Right forelimb (tissue), 1 donor: ENCODE measurements at regions not wholly inside any gene's neighbourhood (a gene's known extent, or its start where the extent isn't known, plus 50 kb on each side); places are given as distances from the start of the nearest gene placed in this dataset.

Experiments used
- DNase-seq: peaks from one replicate; pipeline ENCODE4 v3.0.0-alpha.2; 2018

DNA sequence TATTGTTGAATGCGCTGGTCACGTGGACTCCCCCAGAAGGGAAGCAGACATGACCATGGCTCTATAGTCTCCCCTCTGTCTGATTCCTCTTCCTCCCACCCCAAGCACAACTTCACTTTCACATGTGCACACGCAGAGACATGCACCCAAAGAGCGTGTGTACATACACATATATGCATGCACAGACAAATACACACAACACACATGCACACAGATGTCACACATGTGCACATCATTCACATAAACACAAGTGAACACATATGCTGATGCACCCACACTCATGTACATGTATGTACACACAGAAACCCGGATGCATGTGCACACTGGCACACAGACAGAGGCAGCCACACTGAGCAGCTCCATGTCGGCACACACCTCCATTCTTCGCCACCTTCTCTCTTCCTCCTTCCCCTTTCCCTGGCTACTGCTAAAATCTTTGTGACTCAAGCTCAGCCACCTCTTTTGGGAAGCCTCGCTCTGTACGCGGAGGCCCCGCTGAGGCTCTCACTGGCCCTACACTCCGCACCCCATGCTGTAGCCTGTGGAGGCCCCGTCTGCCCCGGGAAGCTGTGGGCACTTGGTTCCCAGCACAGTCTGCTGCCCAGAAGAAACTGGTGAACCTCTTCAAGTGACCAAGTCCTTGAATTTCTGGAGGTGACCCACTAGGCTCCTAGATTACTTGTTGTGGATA is 101.6 kb upstream of the TEX51 start:
- DNase-seq: no peak

DNA sequence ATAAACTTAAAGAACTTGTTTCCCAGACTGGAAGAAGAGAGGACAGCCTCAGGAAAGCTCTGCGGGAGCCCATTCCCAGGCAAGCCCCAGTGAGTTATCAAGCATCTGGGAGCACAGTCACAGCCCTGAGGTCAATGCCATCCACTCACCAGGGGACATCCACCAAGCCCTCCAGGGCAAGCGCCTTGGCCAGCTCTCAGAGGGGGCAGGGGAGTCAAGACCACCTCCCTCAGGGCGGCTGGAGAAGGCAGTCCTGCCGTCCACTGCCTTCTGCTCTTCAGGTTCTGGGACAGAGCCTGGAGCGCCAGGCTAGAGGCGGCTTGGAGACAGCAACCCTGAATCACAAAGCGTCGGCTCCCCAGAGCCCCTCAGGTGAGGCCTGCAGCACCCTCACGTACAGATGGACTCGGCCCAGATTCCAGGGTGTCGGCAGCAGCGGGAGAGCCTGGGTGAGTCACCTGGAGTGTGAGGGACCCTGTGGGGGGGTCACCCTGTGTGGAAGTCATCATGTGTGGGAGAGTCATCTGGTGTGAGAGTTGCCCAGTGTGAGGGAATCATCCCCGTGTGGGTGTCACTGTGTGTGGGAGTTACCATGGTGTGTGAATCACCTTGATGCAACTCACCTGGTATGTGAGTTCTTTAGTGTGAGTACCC is 100.9 kb upstream of the TEX51 start:
- no peak for DNase-seq

DNA sequence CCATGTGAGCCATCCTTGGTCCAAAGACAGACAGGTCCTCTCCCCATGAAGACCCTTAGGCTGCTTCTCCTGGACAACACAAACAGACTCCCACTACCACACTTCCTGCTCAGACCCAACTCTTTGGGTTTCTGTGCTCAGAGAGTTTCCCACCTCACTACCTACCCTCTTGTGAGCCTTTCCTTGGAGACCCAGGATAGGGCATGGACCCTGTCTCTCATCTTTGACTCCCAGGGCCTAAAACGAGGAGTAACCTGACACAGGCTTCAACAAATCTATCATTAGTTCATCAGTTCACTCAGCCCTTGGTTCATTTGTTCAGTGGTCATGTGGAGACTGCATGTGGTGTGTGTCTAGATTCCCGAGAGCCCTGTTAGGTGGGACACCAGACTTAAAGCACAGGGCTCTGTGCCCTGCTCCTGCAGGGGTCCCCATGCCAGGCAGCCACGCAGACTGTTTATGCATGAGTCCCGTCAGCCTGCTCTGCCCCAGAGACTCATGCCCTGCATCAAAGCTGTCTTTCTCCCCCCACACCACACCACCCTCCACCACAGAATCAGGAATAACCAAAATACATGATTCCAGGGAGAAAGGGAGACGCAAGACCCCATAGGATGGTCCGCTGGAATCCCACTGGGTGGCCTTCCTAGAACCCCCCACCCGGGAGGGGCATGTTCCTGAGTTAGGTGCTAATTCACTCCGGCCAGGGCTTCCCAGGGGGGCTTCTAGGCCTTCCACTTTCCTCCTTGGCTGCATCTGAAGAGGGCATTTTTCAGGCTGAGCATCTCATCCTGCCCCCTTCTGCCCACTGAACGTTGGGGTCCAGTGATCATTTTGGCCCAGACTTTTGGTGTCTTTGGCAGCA is 100.2 kb upstream of the TEX51 start:
- DNase-seq: no peak

DNA sequence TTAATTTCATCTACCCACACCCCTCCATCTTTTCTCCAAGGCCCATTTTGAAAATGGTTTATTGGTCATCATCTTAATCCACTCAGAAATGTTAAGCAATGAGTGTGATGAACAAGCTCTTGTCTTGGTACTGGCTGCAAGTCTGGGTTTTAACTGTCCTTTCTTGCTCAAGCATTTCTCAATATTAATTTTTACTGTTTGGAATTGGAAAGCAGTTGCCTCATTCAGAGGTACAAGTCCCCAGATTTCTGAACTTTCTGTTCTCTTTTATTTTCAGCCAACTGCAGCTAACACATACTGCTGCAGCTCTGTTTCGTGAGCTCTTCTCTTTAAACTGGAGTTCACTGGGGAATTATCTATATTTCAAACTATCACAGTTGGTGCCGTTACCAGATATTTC is 99.4 kb upstream of the TEX51 start:
- no peak for DNase-seq

DNA sequence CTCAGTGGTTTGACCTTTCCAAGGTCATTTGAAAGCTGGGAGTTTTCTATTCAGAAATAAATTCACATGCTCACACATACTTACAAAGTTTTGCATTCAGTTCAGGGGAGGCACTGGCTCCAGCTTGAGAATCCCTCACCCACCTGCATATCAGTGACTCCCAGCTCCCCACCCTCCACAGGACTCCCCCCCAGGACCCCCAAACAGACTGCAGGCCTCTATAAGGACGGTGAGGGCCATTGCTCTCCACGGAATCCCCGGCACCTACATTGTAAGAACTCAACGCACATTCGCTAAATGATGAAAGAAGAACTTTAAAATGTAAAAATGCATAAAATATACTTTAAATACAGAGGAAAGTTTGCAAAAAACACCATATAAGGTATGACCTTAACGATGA is 97.2 kb upstream of the TEX51 start:
- no peak for DNase-seq

DNA sequence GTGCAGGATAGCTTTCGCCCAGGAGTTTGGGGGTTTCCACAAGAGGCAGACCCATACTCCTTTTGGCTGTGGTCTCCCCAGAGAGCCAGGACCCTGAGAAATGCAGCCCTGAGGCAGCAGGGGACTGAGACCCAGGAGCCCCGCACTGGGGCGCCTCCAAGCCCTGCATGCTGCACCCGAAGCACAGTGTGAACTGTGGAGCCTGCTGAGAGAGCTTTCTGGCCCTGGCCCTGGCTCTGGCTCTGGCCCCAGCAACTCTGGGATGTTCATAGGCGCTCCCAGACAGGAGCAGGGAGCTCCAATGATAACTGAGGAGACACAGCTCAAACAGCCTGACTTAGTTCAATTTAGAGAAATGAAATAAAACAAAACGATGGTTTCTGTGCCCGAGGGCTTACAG is 96.4 kb upstream of the TEX51 start:
- no peak for DNase-seq

DNA sequence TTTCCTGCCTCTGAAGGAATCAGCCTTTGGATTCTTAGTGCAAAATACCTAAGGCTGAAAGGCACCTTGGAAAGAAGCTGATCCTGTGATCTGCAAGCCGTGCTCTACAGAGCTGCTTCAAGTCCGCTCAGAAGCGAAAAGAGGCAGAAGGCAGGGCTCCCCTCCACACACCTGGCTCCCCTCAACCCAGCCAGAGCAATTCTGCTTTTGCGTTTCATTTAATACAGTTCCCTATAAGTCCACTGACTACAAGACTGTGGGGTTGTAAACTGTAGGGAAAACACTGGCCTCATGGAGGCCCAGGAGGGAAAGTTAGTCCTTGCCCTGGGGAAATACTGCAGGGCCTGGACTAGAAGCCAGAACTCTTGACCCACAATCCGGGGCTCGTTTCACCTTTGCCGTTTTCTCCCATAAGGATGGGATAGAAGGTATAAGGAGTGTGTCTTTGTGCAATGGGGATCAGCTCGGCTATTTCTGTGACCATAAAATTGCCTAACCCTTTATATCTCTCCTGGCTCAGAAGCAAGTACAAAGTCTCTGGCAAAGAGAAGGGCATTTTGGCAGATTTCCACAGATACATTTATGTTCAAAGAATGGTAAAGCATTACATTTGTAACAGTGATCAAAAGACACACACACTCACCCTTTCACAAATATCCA is 95.8 kb upstream of the TEX51 start:
- DNase-seq: no peak

DNA sequence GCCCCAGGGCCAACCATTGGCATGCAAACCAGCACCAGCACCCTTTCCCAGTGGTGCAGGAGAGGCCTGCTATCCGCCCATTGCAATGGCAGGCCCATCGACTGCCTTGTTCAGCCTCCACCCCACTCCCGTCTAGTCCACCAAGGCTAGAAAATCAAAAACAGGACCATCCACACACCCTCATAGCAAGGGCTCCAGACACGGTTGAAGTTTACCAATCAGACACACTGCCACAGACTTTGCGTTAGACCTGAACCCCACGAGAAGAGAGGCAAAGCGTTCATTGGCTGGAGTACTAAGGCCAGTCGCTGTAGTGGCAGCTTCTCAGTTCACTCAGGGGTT is 95.3 kb upstream of the TEX51 start:
- no peak for DNase-seq

DNA sequence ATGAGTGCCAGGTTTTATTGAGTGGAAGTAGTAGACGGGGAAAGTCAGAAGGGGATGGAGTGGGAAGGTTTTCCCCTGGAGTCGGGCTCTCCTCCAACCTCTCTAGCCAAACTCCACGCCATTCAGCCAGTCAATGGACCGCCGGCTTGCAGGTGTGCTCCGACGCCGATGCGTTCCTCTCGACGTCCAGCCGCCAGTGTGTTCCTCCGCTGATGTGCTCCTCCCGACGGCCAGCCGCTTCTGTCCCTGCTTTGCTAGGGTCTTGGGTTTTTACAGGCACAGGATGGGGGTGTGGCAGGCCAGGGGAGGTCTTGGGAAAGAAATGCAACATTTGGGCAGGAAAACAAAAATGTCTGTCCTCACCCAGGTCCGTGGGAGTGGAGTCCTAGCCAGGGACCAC is 94.3 kb upstream of the TEX51 start:
- DNase-seq: no peak

DNA sequence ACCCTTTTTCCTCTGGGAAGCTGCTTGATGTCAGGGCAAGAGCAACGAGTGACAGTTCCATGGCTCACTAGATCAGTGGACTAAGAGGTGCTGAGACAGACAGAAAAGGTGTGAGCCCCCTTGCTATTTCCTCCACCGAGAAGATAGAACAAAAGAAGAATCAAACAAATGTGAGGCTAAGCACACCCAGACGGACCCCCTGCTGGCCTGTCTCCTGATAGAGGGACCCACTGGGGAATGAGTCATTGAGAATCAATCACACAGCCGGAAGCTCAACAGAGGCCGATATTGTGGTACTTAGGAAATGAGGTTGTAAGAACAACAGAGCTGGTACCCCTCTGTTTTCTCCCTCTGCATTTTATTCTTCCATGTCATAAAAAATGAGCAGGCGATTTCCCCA is 89.8 kb upstream of the TEX51 start:
- DNase-seq: no peak

DNA sequence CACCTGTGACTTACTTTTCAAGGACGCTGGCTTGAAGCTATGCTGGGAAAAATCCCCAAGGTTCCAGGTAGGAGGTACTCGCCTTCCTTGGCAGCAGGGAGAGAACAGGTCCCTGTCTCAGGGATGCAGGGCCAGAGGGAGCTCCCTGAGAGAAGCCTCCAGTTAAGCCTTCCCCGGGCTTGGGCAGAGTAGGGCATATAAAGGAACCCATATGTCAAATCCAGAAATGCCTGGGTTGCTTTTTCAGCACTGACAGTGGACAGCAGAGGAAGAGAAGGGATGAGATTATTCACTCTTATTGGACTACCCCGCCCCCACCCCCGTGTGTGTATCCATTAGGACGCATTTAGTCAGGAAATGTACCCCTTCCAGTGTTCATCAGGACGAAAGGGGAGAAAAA is 89.3 kb upstream of the TEX51 start:
- no peak for DNase-seq

DNA sequence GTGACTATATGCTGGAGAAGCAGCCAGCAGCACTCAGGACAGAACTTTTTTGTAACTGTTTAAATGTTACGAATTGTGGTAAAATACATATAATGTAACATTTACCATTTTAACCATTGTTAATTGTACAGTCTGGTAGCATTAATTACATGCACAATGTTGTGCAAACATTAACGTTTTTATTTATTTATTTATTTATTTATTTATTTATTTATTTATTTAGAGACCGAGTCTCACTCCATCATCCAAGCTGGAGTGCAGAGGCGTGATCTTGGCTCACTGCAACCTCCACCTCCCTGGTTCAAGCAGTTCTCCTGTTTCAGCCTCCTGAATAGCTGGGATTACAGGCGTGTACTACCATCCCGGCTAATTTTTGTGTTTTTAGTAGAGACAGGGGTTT is 88.7 kb upstream of the TEX51 start:
- DNase-seq: no peak

DNA sequence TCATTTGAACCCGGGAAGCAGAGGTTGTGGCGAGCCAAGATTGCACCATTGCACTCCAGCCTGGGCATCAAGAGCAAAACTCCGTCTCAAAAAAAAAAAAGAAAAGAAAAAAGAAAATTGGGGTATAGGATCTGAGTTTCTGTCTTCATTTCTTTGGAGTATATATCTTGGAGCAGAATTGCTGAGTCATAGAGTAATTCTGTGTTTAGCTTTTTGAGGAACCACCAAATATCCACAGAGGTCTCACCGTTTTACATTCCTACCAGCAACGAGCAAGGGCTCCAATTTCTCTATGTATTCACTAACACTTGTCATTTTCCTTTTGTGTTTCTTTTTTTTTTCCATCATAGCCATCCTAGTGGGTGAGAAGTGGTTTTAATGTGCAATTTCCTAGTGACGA is 87.6 kb upstream of the TEX51 start:
- no peak for DNase-seq

DNA sequence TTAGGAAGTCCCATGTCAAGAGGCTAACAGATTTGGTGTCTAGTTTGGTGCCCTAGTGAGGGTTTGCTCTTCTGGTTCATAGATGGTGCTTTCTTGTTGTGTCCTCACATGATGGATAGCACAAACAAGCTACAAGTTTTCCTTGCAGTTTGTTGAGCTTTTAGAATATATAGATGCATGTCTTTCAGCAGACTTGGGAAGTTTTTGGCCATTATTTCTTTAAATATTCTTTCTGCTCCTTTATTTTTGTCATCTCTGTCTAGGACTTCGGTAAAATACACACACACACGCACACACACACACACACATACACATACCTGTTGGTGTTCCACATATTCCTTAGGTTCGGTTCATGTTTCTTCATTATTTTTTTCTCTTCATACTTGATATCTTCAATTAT is 81.5 kb upstream of the TEX51 start:
- no peak for DNase-seq

DNA sequence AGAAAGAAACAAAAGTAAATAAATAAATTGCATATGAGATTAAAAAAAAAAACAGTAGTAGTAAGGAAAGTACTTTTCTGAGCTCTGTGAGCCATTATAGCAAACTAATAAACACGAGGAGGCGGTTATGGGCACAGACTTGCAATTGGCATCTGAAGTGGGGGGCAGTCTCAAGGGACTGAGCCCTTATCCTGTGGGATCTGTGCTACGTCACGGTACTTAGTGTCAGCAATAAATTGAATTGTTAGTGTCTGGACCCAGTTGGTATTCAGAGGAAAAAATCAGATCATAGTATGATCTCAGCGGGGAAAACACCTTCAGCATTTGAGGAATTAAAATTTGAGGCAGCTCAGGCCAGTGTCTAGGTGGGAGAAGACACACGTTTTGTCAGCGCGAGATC is 76.6 kb upstream of the TEX51 start:
- DNase-seq: no peak

DNA sequence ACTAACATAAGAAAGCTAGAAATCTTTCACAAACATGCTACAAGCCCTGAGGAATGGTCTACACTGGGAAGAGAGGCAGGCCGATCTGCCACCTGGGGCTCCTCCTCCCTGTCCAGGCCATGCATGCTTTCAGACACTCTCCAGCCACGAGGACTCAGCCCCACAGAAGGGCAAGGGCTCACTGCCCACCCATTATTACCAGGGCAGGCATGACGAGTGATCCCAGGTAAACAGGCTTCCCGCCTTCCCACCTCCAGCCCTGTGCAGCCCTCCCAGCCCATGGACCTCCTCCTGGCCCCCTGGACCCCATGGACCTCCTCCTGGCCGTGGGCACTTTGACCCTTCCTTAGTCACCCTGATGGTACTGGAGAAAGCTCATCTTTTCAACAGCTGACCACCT is 75.8 kb upstream of the TEX51 start:
- DNase-seq: no peak

DNA sequence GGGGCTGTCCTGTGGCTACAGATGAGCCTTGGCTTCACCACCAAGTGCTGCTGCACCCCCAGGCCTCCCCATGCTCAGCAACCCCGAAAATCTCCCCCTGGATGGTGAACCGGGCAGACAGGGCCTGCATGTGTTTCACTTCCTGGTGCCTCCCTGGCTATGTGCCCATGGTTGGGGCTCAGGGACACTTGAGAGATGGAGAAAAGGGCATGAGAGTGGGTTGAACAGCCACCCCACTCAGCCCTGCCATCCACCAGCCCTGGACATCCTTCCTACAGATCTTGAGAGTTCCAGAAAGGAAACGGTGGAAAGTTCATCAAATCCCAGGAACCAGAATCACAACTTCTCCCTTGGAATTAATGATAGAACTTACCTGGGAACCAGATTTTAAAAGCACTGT is 74.7 kb upstream of the TEX51 start:
- no peak for DNase-seq

DNA sequence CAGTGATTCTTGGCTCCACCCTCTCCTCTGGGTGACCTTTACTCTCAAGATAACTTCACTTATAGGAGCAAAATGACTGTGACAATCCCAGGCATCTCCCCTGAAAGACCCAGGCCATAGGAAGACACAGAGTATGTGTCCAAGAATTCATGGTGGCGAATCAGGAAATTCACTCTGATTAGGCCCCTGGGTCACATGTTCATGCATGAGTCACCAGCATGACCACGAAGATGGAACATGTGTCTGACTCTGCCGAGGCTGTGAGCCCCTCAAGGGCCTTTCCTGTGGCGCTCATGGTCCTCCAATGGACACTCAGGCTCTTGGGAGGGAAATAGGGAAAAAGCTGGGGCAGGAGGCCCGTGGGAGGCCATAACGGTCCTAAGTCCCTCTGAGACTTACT is 74.0 kb upstream of the TEX51 start:
- DNase-seq: no peak

DNA sequence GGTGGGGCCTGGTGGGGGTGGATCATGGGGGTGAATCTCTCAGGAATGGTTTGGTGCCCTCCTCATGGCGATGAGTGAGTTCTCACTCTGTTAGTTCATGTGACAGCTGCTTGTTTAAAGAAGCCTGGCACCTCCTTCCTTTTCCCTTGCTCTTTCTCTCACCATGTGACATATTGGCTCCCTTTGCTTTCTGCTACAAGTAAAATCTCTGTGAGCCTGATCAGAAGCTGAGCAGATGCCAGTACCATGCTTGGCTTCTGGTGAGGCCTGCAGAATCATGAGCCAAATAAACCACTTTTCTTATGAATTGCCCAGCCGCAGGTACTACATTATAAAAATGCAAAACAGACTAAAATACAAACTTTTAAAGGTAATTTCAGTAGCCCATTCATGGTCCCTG is 73.4 kb upstream of the TEX51 start:
- DNase-seq: no peak

DNA sequence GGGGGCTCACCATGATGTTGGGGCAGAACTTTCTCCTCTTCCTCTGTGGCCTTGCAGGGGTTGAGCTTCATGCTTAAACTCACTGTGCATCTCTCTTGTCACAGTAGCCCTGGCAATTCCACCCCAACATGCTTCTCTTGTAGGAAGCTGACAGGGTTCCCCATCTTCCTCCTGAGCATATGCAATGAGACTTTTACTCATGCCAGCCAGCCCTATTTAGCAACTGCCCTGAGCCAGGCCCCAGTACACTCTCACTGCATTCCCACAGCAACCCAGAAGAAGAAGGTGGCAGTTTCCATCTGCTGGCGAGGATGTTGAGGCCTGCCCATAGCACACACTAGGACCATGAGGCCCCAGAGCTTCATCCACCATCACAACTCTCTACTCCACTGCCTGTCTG is 72.2 kb upstream of the TEX51 start:
- no peak for DNase-seq

DNA sequence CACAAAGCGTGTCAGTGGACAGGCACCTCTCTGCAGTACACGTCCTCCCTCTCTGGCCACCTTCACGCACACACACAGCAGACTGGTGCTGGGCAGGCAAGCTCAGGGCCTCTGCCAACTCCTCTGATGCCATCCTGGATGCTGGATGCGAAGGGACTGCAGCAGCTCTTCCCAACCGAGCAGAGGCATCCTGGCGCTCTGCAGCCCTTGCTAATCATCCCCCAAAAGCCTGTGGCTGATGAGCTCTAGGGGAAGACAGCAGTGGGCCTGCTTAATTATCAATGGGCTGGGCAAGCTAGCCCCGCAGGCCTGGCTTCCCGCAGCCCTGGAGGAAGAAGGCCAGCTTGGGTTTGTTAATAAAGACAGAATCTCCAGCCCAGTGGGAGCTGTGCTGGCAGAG is 71.3 kb upstream of the TEX51 start:
- no peak for DNase-seq

DNA sequence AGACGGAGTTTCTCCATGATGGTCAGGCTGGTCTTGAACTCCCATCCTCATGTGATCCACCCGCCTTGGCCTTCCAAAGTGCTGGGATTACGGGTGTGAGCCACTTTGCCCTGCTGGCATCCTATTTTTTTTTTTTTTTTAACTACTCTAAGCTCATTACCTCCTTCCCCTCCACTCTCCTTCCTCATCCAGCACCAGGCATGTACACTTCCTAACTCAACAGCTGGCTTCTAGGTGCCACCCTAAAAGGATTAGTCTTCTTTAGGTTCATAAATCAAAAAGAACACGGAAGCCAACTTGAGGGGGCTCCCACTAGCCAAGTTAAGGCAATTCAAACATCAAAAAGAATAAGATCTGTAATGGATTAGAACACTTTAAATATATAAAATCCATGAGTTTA is 70.6 kb upstream of the TEX51 start:
- DNase-seq: no peak

DNA sequence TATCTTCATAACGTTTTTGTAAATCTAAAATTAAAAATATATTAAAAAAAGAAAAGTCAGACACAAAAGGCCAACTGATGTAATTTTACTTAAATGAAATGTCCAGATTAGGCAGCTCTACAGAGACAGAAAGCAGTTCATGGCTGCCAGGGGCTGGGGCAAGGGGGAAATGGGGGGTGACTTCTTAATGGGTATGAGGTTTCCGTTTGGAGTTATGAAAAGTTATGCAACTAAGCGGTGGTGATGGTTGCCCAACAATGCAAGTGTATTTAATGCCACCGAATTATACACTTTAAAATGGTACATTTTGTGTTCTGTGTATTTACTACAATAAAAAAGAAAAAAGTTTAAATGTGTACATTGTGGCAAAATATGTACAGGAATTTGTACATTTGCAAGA is 70.2 kb upstream of the TEX51 start:
- no peak for DNase-seq
